NCI-H1048 (cell line): ENCODE measurements at regions not wholly inside any gene's neighbourhood (a gene's known extent, or its start where the extent isn't known, plus 50 kb on each side); places are given as distances from the start of the nearest gene placed in this dataset.
"Not testable (repeated sequence)": the region's sequence is repeated elsewhere in the genome, so short reads cannot be mapped to it uniquely, and the experiment has no call there.

Experiments used
- DNase-seq: peaks from one replicate; lab custom pipeline; 2025; lab: John Stamatoyannopoulos, UW

GRCh38 chr14:58752771-58753201, 115.0 kb downstream of the DACT1 start:
- no peak for DNase-seq

DNA sequence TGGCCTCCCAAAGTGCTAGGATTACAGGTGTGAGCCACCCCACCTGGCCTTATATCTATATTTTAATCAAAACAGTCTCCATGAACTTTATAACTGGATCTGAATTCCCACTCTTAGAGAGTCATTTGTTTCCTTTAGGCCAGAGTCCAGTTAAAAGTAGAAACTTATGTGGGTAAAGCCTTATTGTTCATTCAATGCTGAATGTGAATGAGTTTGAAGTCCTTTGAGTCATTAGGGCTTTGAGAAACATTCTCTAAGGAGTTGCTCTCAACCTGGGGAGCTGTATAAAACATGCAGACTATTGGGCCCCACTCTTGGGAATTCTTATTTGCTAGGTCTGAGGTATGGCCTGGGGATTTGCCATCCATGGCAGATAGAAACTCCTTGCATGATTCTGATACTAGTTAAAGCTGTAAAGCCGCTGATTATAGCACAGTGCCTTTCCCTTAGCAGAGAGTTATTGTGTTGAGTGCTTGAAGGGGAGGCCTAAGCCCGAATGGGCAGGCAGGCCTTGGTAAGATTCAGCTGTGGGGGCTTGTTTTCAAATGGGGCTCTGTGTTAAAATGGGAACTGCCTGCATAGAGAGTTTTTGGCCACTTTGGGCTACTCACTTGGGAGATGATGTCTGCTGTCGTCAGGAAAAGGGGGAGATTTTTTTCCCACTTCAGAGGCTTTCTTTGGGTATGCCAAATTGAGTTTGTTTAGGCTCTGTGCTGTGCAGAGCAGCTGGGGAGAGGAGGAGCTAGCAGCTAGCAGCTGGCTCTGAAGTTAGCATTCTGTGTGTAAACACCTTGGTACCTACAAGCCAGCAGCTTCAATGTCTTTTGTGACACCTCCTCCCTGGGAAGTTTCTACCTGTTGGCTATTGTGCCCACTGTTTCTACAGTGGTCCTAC, 117.5 kb downstream of the DACT1 start:
- no peak for DNase-seq

DNA sequence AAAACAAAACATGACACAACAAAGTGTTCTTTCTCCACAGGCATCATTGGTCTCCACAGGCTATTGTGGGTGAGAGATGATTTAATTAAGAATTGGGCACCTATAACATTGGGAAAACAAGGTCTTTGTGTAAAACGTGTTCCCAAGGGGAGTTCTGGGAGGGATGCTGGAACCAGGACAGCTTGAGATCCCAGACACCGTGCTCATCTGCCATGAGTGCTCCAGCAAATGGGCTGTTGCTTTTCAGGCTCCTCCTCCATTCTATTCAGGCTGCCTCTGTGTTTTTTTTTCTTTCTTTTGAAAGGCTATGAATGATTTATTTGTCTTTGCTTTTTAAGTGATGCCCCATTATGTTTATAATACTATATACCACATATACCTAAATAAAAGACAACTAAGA, 122.4 kb downstream of the DACT1 start:
- DNase-seq, result no peak

GRCh38 chr14:58762629-58763028, 124.9 kb downstream of the DACT1 start:
- DNase-seq, result no peak

- no peak for DNase-seq
These were observed 125.4 kb downstream of the DACT1 start for GRCh38 chr14:58763210-58763609.

- DNase-seq, result no peak
These were observed 127.7 kb downstream of the DACT1 start for GRCh38 chr14:58765418-58765831.

GRCh38 chr14:58765843-58766242, 128.1 kb downstream of the DACT1 start:
- DNase-seq, result no peak

DNA sequence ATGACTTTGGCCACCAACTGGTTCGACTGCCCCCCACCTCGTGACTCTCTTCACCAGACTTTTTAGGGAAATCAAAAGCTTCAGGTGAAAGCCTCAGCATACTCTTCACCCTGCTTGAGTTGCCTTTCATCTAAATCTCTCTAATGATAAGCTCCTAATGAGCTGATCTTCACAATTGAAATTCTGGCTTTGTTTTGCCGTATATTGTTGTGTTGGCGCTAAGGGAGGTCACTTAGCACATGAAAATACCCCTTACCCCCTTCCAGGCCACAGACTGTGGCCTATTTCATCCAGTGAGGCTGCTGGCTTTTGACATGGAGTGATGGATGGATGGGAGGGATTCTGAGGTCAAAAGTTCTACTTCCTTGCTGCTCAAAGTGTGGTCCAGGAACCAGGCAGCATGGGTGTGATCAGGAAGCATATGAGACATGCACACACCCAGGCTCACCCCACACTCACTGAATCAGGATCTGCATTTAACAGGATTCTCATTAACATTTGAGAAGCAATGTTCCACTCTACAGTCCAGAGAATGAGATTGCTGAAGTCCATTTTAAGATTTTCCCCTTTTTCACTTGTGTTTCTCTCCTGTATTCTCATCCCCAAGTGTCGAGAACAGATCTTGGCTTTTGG, 131.4 kb downstream of the DACT1 start:
- DNase-seq, result no peak

- no peak for DNase-seq
These were observed 132.0 kb downstream of the DACT1 start for GRCh38 chr14:58769771-58770170.

DNA sequence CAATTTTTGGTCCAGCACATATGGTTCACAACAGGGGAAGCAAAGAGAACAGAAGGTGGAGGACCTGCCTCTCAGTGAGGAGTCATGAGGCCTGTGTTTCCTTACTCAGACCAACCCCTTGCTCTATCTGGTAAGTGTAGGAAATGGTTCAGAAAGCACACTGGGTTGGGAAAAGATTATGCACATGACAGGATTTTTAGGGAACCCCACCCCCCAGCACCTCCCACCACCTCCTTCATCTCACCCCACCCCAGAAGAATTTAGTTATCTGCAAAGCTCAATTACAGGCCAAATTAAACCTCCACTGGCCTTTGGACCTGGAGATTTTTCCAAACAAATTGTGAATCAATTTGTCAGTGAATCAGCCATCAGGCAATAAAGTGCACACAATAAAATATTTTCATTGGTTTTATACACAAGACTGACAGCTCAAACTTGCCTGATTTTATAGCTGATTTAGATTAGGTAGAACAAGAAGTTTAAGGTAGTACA, 132.8 kb downstream of the DACT1 start:
- DNase-seq, result no peak

DNA sequence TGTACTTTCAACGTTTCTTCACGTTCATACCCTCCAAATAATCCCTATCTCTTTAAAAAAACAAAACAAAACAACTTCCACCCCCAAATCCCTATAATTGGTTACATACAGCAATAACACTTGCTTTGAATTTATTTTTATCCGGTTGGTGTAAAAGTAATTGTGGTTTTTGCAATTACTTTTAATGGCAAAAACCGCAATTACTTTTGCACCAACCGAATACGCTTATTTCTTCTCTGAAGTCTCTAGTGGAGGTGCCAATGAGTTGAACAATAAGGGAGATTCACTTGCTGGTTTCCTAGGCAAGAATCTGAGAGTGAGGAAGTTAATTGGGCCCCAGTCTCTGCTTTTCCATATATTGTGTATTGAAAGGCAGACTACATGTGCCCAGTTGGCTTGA, 133.3 kb downstream of the DACT1 start:
- no peak for DNase-seq

GRCh38 chr14:58772116-58772515, 134.4 kb downstream of the DACT1 start:
- no peak for DNase-seq

DNA sequence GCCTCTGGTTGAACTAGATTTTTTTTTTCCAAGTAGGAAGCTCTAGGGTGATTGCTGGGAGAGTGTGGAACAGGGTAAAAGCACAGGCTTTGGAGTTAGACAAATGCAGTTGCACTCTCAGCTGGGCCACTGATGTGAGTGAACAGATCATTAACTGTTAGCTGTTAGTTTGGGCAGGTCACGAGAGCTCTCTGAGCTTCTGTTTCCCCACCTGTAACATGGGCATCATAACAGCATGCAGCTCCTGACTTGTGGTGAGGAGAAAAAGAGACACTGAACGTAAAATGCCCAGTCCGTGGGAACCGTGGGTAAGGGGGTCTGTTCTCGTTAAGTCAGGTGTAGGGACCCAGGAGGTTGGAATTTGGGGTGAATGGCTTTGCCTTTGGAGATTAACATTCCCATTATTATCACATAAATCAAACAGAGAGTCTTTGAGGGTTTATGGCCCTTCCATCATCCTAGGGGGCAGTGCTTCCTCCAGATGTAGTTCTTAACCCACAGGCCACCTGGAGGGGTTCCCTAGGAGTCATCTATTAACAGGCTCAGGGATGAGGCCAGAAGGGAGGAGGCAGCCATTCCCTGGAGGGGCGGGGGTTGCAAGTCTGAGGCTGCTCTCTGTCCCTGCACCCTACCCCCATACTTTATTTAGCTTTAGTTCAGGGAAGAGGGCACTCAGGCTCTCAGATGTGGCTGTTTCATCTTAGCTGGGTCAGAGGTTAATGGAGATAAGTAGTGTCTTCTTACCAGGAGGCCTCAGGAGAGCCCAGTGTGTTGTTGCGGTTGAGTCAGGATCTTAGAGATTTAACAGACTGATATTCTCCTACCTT, 135.2 kb downstream of the DACT1 start:
- DNase-seq, result no peak

DNA sequence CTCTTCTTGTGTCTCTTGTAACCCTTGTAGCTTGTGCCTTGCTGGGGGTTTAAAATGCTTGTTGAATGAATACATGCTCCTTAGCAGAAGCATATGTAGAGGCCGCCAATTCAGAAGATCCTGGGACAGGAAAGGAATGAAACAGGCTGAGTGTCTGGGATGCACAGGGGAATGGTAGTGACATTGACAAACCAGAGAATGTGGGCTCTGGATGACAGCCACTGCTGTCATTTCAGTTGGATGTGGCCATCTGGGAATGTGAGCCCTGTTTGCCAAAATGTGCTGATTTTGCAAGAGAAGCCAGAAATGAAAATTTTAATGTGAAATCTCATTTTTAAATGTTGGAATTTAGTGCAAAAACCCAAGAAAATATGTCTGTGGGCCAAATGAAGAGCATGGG, 136.8 kb downstream of the DACT1 start:
- DNase-seq, result no peak

GRCh38 chr14:58775130-58775529, 137.4 kb downstream of the DACT1 start:
- not testable (repeated sequence) for DNase-seq

- no peak for DNase-seq
These were observed 138.8 kb downstream of the DACT1 start for GRCh38 chr14:58776516-58776915.

- DNase-seq, result no peak
These were observed 139.8 kb downstream of the DACT1 start for GRCh38 chr14:58777541-58777979.

GRCh38 chr14:58778202-58778601, 140.4 kb downstream of the DACT1 start:
- no peak for DNase-seq

DNA sequence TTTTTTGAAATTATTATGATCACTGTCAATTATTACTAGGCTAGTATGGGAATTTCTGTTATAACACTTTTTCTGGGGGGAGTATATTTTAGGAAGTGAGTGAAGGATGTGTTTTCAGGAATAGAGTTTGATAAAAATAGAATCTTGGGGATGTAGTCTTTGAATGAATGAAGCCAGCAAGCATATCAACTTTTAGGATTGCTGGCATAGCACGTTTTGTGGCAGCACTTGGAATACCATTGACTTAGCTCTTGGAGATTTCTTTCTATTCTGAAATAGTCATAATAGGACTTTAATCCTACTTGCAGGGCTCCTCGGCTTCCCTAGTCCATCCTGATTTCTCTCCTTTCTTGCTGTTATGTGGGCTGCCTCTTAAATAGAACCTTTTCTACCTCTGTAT, 141.6 kb downstream of the DACT1 start:
- no peak for DNase-seq

DNA sequence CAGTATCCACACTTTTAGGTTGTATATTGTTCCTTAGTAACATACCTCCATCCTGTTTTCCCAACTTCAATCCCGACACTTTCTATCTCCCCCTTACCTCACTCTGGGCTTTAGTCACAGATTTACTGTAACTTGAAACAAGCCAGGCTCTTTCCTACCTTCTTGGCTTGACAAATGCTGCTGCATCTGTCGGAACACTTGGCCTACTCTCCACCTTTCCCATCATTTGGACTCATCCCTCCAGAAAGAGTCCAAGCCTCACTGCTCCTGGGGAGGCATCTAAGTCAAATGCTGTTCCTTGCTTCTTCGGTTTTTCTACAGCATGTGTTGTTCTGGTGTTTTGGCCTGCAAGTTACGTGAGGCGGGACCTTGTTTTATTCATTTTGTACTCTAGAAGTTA, 142.4 kb downstream of the DACT1 start:
- DNase-seq, result no peak

GRCh38 chr14:58780605-58781004, 142.8 kb downstream of the DACT1 start:
- DNase-seq, result no peak

GRCh38 chr14:58782011-58782410, 144.2 kb downstream of the DACT1 start:
- DNase-seq, result no peak
